ENCODE measurements at regions not wholly inside any gene's neighbourhood (a gene's known extent, or its start where the extent isn't known, plus 50 kb on each side); places are given as distances from the start of the nearest gene placed in this dataset.

- in situ Hi-C loops (cut with HindIII; ENCODE audit: low sequenced_read_pairs), result no loop called here
Measured at GRCh38 chr18:22467760-22468553, 50.2 kb upstream of the CTAGE1 start.

DNA sequence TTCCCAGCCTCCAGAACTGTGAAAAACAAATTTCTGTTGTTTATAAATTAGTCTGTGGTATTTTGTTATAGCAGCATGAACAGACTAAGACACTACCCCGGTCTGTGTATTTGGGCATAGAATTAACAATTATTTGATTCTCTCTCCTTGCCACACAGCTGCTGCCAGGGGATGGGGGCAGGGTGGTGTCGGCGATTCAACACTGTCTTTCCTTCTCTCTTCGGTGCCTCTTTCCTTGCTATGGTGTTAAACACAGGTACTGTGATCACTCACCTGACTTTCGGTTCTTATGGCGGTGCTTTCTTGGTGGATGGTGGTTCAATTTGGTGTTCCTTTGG lies 50.8 kb upstream of the CTAGE1 start:
- in situ Hi-C loops (cut with HindIII; ENCODE audit: low sequenced_read_pairs), result no loop called here

GRCh38 chr18:22469061-22469734 lies 51.5 kb upstream of the CTAGE1 start:
- in situ Hi-C loops (cut with HindIII; ENCODE audit: low sequenced_read_pairs), result no loop called here

DNA sequence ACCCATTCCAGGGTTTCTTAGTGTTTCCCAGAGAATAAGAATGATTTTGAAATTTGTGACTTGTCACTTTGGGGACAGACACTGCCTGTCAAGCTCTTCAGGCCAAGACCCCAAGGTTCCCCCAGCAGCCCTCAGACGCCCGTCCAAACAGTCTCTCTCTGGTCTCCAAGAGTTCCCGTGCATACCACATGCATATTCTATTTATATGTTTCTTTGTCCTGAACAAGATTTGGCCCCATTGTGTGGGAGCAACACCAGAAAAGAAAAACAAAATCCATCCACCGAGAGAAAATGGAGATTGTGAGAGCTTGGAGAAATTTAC lies 52.2 kb upstream of the CTAGE1 start:
- in situ Hi-C loops (cut with HindIII; ENCODE audit: low sequenced_read_pairs), result no loop called here

- in situ Hi-C loops (cut with HindIII; ENCODE audit: low sequenced_read_pairs), result no loop called here
Measured at GRCh38 chr18:22470248-22471235, 52.8 kb upstream of the CTAGE1 start.

DNA sequence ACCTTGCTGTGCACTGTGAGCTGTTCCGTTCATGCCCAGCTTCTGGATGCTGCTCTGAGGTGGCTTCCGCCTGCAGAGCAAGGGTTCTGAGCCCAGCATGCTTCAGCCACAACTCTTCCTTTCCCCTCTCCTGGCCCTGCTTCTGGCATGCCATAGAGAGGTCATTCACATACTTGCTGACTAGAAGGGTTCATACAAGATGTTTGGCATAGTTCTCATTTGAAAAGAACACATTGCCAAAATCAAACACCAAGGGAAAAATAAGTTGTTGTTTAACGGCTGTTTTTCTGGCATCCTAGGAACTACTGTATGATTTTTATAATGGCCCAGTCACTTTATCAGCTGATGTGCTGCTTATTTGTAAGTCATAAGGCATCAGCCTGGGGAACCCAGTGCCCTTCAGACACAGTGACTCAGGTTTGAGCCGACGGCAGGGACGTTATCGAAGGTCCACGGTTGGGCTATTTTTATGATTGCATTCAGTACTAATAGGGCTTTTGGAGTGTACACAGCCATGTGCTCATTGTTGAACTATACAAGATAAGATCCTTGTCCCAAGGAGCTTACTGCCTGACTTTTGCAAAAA lies 53.9 kb upstream of the CTAGE1 start:
- in situ Hi-C loops (cut with HindIII; ENCODE audit: low sequenced_read_pairs), result no loop called here

DNA sequence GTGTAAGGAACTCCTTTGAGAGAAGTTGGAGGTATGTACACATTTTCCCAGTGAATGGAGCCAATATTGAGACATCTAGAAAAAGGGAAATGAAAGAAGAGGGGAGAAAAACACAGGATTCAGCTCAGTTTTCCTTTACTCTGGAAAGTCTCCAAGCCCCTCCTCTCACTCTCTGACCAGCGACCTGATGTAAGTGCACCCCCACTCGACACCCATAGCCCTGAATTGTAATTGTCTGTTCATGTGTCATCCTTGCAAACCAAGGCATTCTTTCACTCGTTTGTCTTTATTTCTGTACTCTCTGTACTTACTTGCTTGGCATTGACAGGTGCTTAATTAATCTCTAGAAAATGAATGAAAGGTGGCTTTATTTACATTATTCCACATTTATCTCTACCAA lies 55.7 kb upstream of the CTAGE1 start:
- in situ Hi-C loops (cut with HindIII; ENCODE audit: low sequenced_read_pairs), result no loop called here

DNA sequence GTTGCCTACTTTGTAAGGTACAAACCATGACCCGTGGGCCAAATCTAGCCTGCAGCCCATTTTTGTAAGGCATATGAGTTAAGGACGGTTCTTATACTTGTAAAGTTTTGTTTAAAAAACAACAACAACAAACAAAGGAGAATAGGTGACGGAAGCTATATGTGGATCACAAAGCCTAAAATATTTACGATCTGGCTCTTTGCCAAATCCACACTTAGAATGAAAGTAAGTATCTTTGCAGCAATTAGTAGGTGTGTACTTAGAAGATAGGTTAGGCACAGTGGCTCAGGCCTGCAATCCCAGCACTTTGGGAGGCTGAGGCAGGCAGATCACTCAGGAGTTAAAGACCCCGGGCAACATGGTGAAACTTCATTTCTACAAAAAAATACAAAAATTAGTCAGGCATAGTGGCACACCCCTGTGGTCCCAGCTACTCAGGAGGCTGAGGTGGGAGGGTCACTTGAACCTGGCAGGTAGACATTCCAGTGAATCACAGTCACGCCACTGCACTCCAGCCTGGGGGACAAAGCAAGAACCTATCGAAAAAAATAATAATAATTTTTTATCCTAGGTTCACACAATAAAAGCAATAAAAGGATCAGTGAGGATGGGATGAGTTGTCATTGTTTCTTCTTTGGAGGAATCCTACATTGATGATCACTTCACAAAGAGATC lies 57.8 kb upstream of the CTAGE1 start:
- in situ Hi-C loops (cut with HindIII; ENCODE audit: low sequenced_read_pairs), result no loop called here

- in situ Hi-C loops (cut with HindIII; ENCODE audit: low sequenced_read_pairs), result no loop called here
Measured at GRCh38 chr18:22477222-22477621, 59.5 kb upstream of the CTAGE1 start.

DNA sequence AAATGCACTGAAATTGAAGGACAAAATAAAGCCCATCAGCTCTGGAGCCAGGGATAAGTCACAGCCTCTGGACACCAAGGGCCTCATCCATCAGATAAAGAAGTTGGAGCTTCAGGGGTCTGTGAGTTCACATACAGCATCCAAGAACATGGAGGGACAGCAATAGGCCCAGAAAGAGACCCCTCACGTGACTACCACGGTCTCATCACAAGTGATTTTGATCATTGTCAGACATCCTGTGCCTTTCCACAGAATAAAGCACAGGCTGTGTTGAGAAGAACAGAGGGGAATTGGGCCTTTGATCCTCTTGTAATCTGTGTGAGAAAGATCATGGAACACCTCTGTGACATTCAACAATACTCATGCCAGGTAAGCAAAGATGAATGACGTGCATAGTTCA lies 65.2 kb upstream of the CTAGE1 start:
- in situ Hi-C loops (cut with HindIII; ENCODE audit: low sequenced_read_pairs), result no loop called here

GRCh38 chr18:22483407-22483806 lies 65.7 kb upstream of the CTAGE1 start:
- in situ Hi-C loops (cut with HindIII; ENCODE audit: low sequenced_read_pairs), result no loop called here

GRCh38 chr18:22484471-22484870 lies 66.8 kb upstream of the CTAGE1 start:
- in situ Hi-C loops (cut with HindIII; ENCODE audit: low sequenced_read_pairs), result no loop called here

- in situ Hi-C loops (cut with HindIII; ENCODE audit: low sequenced_read_pairs), result no loop called here
Measured at GRCh38 chr18:22485808-22486244, 68.1 kb upstream of the CTAGE1 start.

GRCh38 chr18:22486667-22487066 lies 69.0 kb upstream of the CTAGE1 start:
- in situ Hi-C loops (cut with HindIII; ENCODE audit: low sequenced_read_pairs), result no loop called here

GRCh38 chr18:22488554-22488953 lies 70.8 kb upstream of the CTAGE1 start:
- in situ Hi-C loops (cut with HindIII; ENCODE audit: low sequenced_read_pairs), result no loop called here

- in situ Hi-C loops (cut with HindIII; ENCODE audit: low sequenced_read_pairs), result no loop called here
Measured at GRCh38 chr18:22489704-22490103, 72.0 kb upstream of the CTAGE1 start.

DNA sequence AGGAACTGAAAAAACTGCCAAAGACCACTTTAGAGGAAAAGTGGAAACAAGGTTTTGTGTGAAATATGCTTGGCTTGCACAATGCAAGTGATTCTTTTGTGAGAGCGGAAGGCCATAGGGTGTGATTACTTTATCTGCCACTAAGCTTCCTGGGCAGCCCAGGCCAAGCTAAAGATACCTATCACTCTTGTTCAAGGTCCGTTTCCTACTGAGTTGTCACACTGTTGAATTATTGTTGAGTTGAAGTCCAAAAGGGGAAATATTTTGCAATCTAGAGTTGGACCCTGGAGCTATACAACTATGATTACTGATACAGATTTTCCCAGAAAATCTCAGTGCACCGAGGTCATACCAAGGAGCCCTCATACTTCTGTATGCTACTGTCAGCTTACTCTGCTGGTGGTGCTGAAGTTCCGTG lies 72.7 kb upstream of the CTAGE1 start:
- in situ Hi-C loops (cut with HindIII; ENCODE audit: low sequenced_read_pairs), result no loop called here

DNA sequence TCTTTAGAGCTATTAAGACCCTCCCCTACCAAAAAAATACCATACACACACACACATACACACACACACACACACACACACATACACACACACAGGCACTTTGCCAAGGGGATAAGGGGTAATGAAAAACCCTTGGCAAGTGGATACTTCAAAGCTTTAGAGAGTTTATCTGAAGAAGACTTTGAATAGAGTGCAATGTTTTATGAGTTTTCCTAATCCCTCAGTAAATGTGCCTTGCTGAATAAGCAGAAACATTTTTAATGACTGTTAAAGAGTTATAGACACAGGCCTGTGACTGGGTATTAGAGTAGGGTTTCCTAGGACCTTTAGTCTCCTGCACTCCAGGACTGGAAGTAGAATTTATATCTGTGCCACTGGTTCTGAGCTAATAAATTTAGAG lies 75.5 kb upstream of the CTAGE1 start:
- in situ Hi-C loops (cut with HindIII; ENCODE audit: low sequenced_read_pairs), result no loop called here

- in situ Hi-C loops (cut with HindIII; ENCODE audit: low sequenced_read_pairs), result no loop called here
Measured at GRCh38 chr18:22493940-22494339, 76.2 kb upstream of the CTAGE1 start.

DNA sequence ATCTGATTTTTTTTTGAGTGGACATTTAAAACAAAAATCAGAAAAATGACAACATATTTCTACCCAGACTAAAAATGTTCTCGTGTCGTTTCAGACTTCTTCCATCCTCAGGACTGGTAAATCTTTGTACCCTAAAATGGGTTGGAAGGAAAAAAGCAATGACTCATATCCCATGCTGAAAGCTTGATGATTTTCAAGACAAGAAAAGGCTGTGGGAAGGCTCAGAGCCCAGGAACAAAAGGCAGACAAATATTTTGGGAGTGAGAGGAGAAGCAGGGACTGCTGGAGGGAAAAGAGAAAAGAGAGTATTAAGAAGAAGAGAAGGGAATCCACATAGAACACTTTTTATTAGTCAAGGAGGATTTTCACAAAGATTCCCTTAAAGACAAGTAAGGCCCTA lies 77.1 kb upstream of the CTAGE1 start:
- in situ Hi-C loops (cut with HindIII; ENCODE audit: low sequenced_read_pairs), result no loop called here

DNA sequence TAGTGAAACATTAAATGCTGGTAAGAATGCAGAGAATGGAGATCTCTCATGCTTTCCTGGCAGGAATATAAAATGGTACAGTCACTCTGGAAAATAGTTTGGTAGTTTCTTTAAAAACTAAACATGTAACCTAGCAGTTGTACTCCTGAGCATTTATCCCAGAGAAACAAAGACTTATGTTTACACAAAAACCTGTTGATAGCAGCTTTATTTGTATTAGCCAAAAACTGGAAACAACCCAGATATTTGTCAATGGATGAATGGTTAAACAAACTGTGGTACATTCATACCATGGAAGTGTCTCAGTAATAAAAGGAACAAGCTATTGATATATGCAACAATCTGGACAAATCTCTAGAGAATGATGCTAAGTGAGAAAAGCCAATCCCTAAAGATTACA lies 81.7 kb upstream of the CTAGE1 start:
- in situ Hi-C loops (cut with HindIII; ENCODE audit: low sequenced_read_pairs), result no loop called here

Measured in endothelial cell of hepatic sinusoid (primary cell).